H1 (cell line): ENCODE measurements at regions not wholly inside any gene's neighbourhood (a gene's known extent, or its start where the extent isn't known, plus 50 kb on each side); places are given as distances from the start of the nearest gene placed in this dataset.

Experiments
- CTCF ChIA-PET: fragments of 300-600 bp; sonication (Branson Sonifier 250); formaldehyde crosslinking; loops from one replicate; lab custom pipeline; 2021; ENCODE audit not compliant: partially characterized antibody; lab: Charles Lee
- POLR2A ChIA-PET: fragments of 300-600 bp; sonication (Branson Sonifier 250); formaldehyde crosslinking; loops from one replicate; lab custom pipeline; 2021; ENCODE audit warnings: inconsistent platforms; ENCODE audit not compliant: partially characterized antibody; lab: Charles Lee
- DNase-seq, 2 experiments: peaks; one replicate each; pipeline versions ENCODE4 v3.0.0 to v3.0.0-alpha.2; 2010 to 2022; ENCODE audit warnings: low spot score in 2 of 2, low read depth in 1 of 2, mixed read lengths in 1 of 2
- FAIRE-seq: peaks from 2 replicates; lab custom pipeline; 2011; peaks lifted over from hg19 to GRCh38; lab: Jason Lieb, UNC
- H2AFZ ChIP-seq: 2 replicates; pipeline ENCODE4 v1.8.1; 2012; ENCODE audit warnings: low read length, inconsistent platforms
- H2AK5ac ChIP-seq: 2 replicates; pipeline ENCODE4 v1.6.1; 2013; ENCODE audit warnings: low read depth, low read length
- H2BK120ac ChIP-seq: replicated peaks from 2 replicates; pipeline ENCODE3; 2013; ENCODE audit warnings: low read depth, low read length, inconsistent platforms
- H2BK12ac ChIP-seq: 2 replicates; pipeline ENCODE4 v1.6.1; 2013; ENCODE audit warnings: low read depth, low read length
- H2BK15ac ChIP-seq: 2 replicates; pipeline ENCODE4 v1.6.1; 2013; ENCODE audit warnings: low read length
- H2BK20ac ChIP-seq: 2 replicates; pipeline ENCODE4 v1.6.1; 2013; ENCODE audit warnings: low read length
- H2BK5ac ChIP-seq: 2 replicates; pipeline ENCODE4 v1.6.1; 2013; ENCODE audit warnings: low read depth, low read length
- H3K14ac ChIP-seq: 2 replicates; pipeline ENCODE4 v1.6.1; 2013; ENCODE audit warnings: inconsistent platforms; ENCODE audit not compliant: insufficient read length
- H3K18ac ChIP-seq: 2 replicates; pipeline ENCODE4 v1.6.1; 2013; ENCODE audit warnings: low read length; ENCODE audit errors: extremely low read depth
- H3K23ac ChIP-seq: 2 replicates; pipeline ENCODE4 v1.6.1; 2013; ENCODE audit warnings: inconsistent platforms; ENCODE audit not compliant: insufficient read length
- H3K23me2 ChIP-seq: 2 replicates; pipeline ENCODE4 v1.6.1; 2013; ENCODE audit warnings: low read depth, low read length
- H3K27ac ChIP-seq: 2 replicates; pipeline ENCODE4 v1.6.1; 2011; ENCODE audit warnings: low read depth, low read length, inconsistent platforms
- H3K27me3 ChIP-seq, 4 experiments: replicated peaks in 1 of 4; 1 replicate in 1 of 4; 2 replicates in 3 of 4; pipeline versions ENCODE4 v1.6.1 to v1.8.1; 2011 to 2013; ENCODE audit warnings: low read length in 3 of 4, mild to moderate bottlenecking in 3 of 4, inconsistent platforms in 2 of 4, mixed read lengths in 2 of 4, moderate library complexity in 1 of 4; ENCODE audit not compliant: control insufficient read depth in 3 of 4, insufficient read depth in 3 of 4; ENCODE audit errors: extremely low read depth in 1 of 4
- H3K36me3 ChIP-seq, 4 experiments: 2 replicates each; pipeline versions ENCODE4 v1.6.1 to v1.8.1; 2011 to 2013; ENCODE audit warnings: mild to moderate bottlenecking in 4 of 4, low read length in 3 of 4, moderate library complexity in 2 of 4, control low read depth in 1 of 4, inconsistent platforms in 1 of 4; ENCODE audit not compliant: insufficient read depth in 4 of 4, control insufficient read depth in 2 of 4
- H3K4ac ChIP-seq: replicated peaks from 2 replicates; pipeline ENCODE3; 2013; ENCODE audit warnings: low read length, low read depth, mixed read lengths, inconsistent platforms; ENCODE audit not compliant: insufficient read length
- H3K4me1 ChIP-seq, 4 experiments: replicated peaks in 1 of 4; 1 replicate in 1 of 4; 2 replicates in 3 of 4; pipeline versions ENCODE4 v1.6.1 to v1.8.1; 2011 to 2013; ENCODE audit warnings: low read length in 3 of 4, inconsistent platforms in 2 of 4, mixed read lengths in 1 of 4; ENCODE audit not compliant: insufficient read depth in 4 of 4, control insufficient read depth in 3 of 4
- H3K4me2 ChIP-seq, 2 experiments: 2 replicates each; pipeline versions ENCODE4 v1.6.1 to v1.8.1; 2011 to 2013; ENCODE audit warnings: low read depth in 2 of 2, low read length in 2 of 2, control low read depth in 1 of 2, inconsistent platforms in 1 of 2, mild to moderate bottlenecking in 1 of 2; ENCODE audit not compliant: insufficient read depth in 1 of 2
- H3K4me3 ChIP-seq, 4 experiments: fragments of 200-600, 300-600 bp in 1 of 4; sonication (generic), shearing (Covaris generic), sonication (Bioruptor Twin) in 1 of 4; 2 replicates each; pipeline versions ENCODE4 v1.5.1 to v1.8.1; 2011 to 2016; ENCODE audit warnings: low read length in 4 of 4, low read depth in 3 of 4, control low read depth in 2 of 4, inconsistent platforms in 2 of 4, mild to moderate bottlenecking in 2 of 4, mixed read lengths in 1 of 4, moderate library complexity in 1 of 4; ENCODE audit not compliant: insufficient read depth in 2 of 4; ENCODE audit errors: extremely low read depth in 1 of 4
- H3K56ac ChIP-seq: replicated peaks from 2 replicates; pipeline ENCODE3; 2013; ENCODE audit warnings: low read depth, mild to moderate bottlenecking, mixed read lengths, low read length, inconsistent platforms; ENCODE audit not compliant: insufficient read length
- H3K79me1 ChIP-seq: 2 replicates; pipeline ENCODE4 v1.6.1; 2013; ENCODE audit warnings: low read depth, low read length, control low read depth
- H3K79me2 ChIP-seq, 2 experiments: 2 replicates each; pipeline versions ENCODE4 v1.6.1 to v1.8.1; 2012 to 2013; ENCODE audit warnings: low read length in 2 of 2, mild to moderate bottlenecking in 2 of 2, inconsistent platforms in 1 of 2; ENCODE audit not compliant: insufficient read depth in 2 of 2, control insufficient read depth in 1 of 2
- H3K9ac ChIP-seq, 4 experiments: replicated peaks in 1 of 4; 1 replicate in 1 of 4; 2 replicates in 3 of 4; pipeline versions ENCODE4 v1.6.1 to v1.8.1; 2011 to 2013; ENCODE audit warnings: low read depth in 3 of 4, low read length in 3 of 4, control low read depth in 2 of 4, mild to moderate bottlenecking in 2 of 4, moderate library complexity in 2 of 4, inconsistent platforms in 1 of 4; ENCODE audit errors: extremely low read depth in 1 of 4
- H3K9me3 ChIP-seq, 2 experiments: 2 replicates each; pipeline versions ENCODE4 v1.6.1 to v1.8.1; 2012 to 2013; ENCODE audit warnings: mild to moderate bottlenecking in 2 of 2, moderate library complexity in 2 of 2, control low read depth in 1 of 2, inconsistent platforms in 1 of 2, low read depth in 1 of 2, low read length in 1 of 2, mixed read lengths in 1 of 2; ENCODE audit not compliant: insufficient read depth in 2 of 2
- H4K20me1 ChIP-seq, 2 experiments: replicated peaks in 1 of 2; 2 replicates each; pipeline versions ENCODE3 to v1.8.1; 2011 to 2013; ENCODE audit warnings: inconsistent platforms in 2 of 2, low read length in 2 of 2, mild to moderate bottlenecking in 1 of 2; ENCODE audit not compliant: insufficient read depth in 2 of 2, control insufficient read depth in 1 of 2
- H4K5ac ChIP-seq: 2 replicates; pipeline ENCODE4 v1.6.1; 2013; ENCODE audit warnings: low read length, low read depth, mixed read lengths, inconsistent platforms; ENCODE audit not compliant: insufficient read length
- H4K8ac ChIP-seq: 2 replicates; pipeline ENCODE4 v1.8.0; 2013; ENCODE audit warnings: mild to moderate bottlenecking, moderate library complexity, low read length, inconsistent platforms; ENCODE audit not compliant: insufficient read depth; ENCODE audit errors: extremely low read depth
- H4K91ac ChIP-seq: replicated peaks from 2 replicates; pipeline ENCODE3; 2013; ENCODE audit warnings: low read length, mixed read lengths, inconsistent platforms; ENCODE audit not compliant: insufficient read length
- BACH1 ChIP-seq: IDR thresholded peaks from 2 replicates; pipeline ENCODE4 v1.6.1; 2012; ENCODE audit warnings: low read length, improper control_type of control experiment
- BRCA1 ChIP-seq: IDR thresholded peaks from 2 replicates; pipeline ENCODE4 v1.6.1; 2012; ENCODE audit warnings: low read depth, low read length, improper control_type of control experiment
- CTCF ChIP-seq, 3 experiments: IDR thresholded peaks; 1 replicate in 2 of 3; 2 replicates in 1 of 3; pipeline versions ENCODE4 v1.5.1 to v1.6.1; 2011; ENCODE audit warnings: low read length in 3 of 3, mild to moderate bottlenecking in 3 of 3, inconsistent platforms in 2 of 3, low read depth in 1 of 3, moderate library complexity in 1 of 3; ENCODE audit not compliant: insufficient read depth in 1 of 3; ENCODE audit errors: control extremely low read depth in 1 of 3
- EZH2 ChIP-seq: fragments of 200-600 bp; sonication (generic); IDR thresholded peaks from 2 replicates; pipeline ENCODE4 v1.7.1; 2012; ENCODE audit warnings: low read depth, mild to moderate bottlenecking, moderate library complexity, low read length, inconsistent platforms; ENCODE audit not compliant: severe bottlenecking
- GABPA ChIP-seq: IDR thresholded peaks from 2 replicates; pipeline ENCODE4 v1.6.1; 2011; ENCODE audit warnings: mild to moderate bottlenecking, low read length, moderate library complexity, borderline replicate concordance; ENCODE audit not compliant: insufficient read depth
- KDM1A ChIP-seq: fragments of 200-600, 300-600 bp; sonication (generic); IDR thresholded peaks from 2 replicates; pipeline ENCODE4 v1.7.1; 2016; ENCODE audit warnings: mild to moderate bottlenecking, low read length, borderline replicate concordance
- NANOG ChIP-seq: IDR thresholded peaks from 2 replicates; pipeline ENCODE4 v1.6.1; 2011; ENCODE audit warnings: low read length, low read depth, mild to moderate bottlenecking, inconsistent platforms; ENCODE audit not compliant: insufficient read depth, poor library complexity, severe bottlenecking
- RNF2 ChIP-seq: fragments of 200-900, 300-1000 bp; sonication (generic); IDR thresholded peaks from 2 replicates; pipeline ENCODE4 v1.7.1; 2016; ENCODE audit warnings: borderline replicate concordance, low read depth, mild to moderate bottlenecking, antibody characterized with exemption, low read length; ENCODE audit not compliant: poor library complexity, severe bottlenecking; ENCODE audit errors: missing control alignments
- SP1 ChIP-seq: IDR thresholded peaks from 2 replicates; pipeline ENCODE4 v1.6.1; 2011; ENCODE audit warnings: low read depth, low read length
- SUZ12 ChIP-seq: fragments of 200-600 bp; sonication (generic); IDR thresholded peaks from 2 replicates; pipeline ENCODE4 v1.6.1; 2012; ENCODE audit warnings: mild to moderate bottlenecking, inconsistent platforms, low read length, moderate library complexity, mixed read lengths
- TCF12 ChIP-seq: IDR thresholded peaks from 2 replicates; pipeline ENCODE4 v1.6.1; 2011; ENCODE audit warnings: low read depth, mild to moderate bottlenecking, low read length
- WGBS, 2 experiments: shearing (Covaris generic) in 1 of 2; methylation state at CpG; one replicate each; pipeline versions ENCODE4 v1.1.6 to v1.1.7; 2013 to 2015; ENCODE audit warnings: low lambda C conversion rate in 2 of 2, mixed read lengths in 2 of 2, inconsistent platforms in 1 of 2, low coverage in 1 of 2, missing lambda C conversion rate in 1 of 2; ENCODE audit not compliant: insufficient replicate concordance in 2 of 2, insufficient coverage in 1 of 2, insufficient read length in 1 of 2; ENCODE audit errors: extremely low coverage in 1 of 2, missing lambda C conversion rate in 1 of 2; 5-methylcytosine and 5-hydroxymethylcytosine counted together

DNA sequence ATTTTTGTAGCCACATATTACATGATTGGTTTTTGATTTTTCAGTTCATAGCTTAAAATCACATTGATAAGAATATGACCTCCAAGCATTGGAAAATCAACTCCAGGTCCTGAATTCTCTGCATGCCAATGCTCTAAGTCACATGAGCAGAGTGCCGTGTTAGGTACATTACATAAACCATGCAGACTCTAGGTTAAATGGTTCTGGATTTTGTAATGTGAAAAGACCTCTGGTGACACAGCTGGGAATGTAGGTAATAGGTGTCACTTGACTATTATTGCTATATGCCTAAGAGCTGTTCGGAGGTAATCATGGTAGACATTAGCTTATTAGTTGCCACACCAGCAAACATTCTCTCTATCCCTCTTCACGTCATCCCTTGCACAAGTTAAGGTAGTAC is 231.1 kb upstream of the SALL1 start:
- Histone ChIP-seq H2AK5ac (no peak overlapping the region), H3K9me3 (no peaks in the 10 kb centered on the region), H3K79me1 (no peaks in the 10 kb centered on the region), H3K9ac (no peak overlapping the region), H3K36me3 (no peaks in the 10 kb centered on the region), H2BK15ac (no peak overlapping the region), H2BK20ac (no peak overlapping the region; the same call in 1 of the 2 replicates), H3K79me2 (no peaks in the 10 kb centered on the region), H3K14ac (no peak overlapping the region), H3K18ac (no peak overlapping the region), H2AFZ (no peak overlapping the region), H4K91ac (no peak overlapping the region), H2BK120ac (no peak overlapping the region), H3K4me1 (peaks cover 0 to 25% (median 9%) of the 10 kb centered on the region in 4 experiments; a peak in 4 of 7 replicates), H4K20me1 (no peaks in the 10 kb centered on the region), H3K56ac (no peak overlapping the region), H3K23ac (no peak overlapping the region), H3K4me2 (no peak overlapping the region), H3K4ac (no peak overlapping the region), H4K5ac (no peak overlapping the region), H3K27ac (no peak overlapping the region), H3K4me3 (no peak overlapping the region), H3K23me2 (no peaks in the 10 kb centered on the region; the same call in 1 of the 2 replicates), H3K27me3 (no peaks in the 10 kb centered on the region), H4K8ac (no peak overlapping the region), H2BK12ac (no peak overlapping the region), H2BK5ac (no peak overlapping the region)
- FAIRE-seq (no peak), DNase-seq (no peak)
- WGBS, 2 experiments, result 58% methylated on average over 3 of the region's 3 CpGs; no CpG with 5 or more reads in 1 of the 2 experiments
- POLR2A ChIA-PET, result no interaction called here
- CTCF ChIA-PET, result interaction anchor here (0.5 to 1.7 kb wide), 2 partner anchors 9 to 80 kb away, joined by 3 to 5 read pairs; no protein-coding TSS in a partner anchor
- TF ChIP-seq GABPA (no peak), KDM1A (no peak), TCF12 (no peak), CTCF (IDR thresholded peaks at IDR 0.05; ENCODE audit: control extremely low read depth in 1 of 3, insufficient read depth in 1 of 3, low read depth in 1 of 3, low read length in 3 of 3) (no peak), BRCA1 (no peak), EZH2 (no peak), SUZ12 (no peak), RNF2 (no peak), NANOG (no peak), SP1 (no peak), BACH1 (no peak)
